A549 (cell line): ENCODE measurements at regions not wholly inside any gene's neighbourhood (a gene's known extent, or its start where the extent isn't known, plus 50 kb on each side); places are given as distances from the start of the nearest gene placed in this dataset.

Source experiments
- ATAC-seq, 2 experiments: fragments of 200-7000 bp in 1 of 2; fragments of >200 bp in 1 of 2; cut with Nextera tagmentation in 1 of 2; cut with Tn5 transposase in 1 of 2; 3 replicates each; pipeline versions ENCODE4 v1.8.0 to v1.9.1; 2018 to 2020; ENCODE audit warnings: mild to moderate bottlenecking in 1 of 2, moderate library complexity in 1 of 2
- CTCF ChIA-PET: fragments of 300-600 bp; sonication (Branson Sonifier 250); formaldehyde crosslinking; extraction: SDS; loops from one replicate; lab custom pipeline; 2021; ENCODE audit warnings: antibody characterized with exemption, inconsistent platforms; lab: Yijun Ruan, JAX
- POLR2A ChIA-PET: fragments of 350-600 bp; formaldehyde crosslinking; extraction: SDS; loops from one replicate; lab custom pipeline; 2021; ENCODE audit warnings: antibody characterized with exemption, inconsistent platforms; lab: Yijun Ruan, JAX
- DNase-seq, 2 experiments: peaks; one replicate each; pipeline versions ENCODE4 v3.0.0 to v3.0.0-alpha.2; 2011 to 2016; ENCODE audit warnings: low read depth in 1 of 2, low spot score in 1 of 2
- FAIRE-seq: peaks from 2 replicates; lab custom pipeline; 2011; peaks lifted over from hg19 to GRCh38; lab: Jason Lieb, UNC
- H3K27ac ChIP-seq, 2 experiments: fragments of >200 bp; sonication (Bioruptor Twin); formaldehyde crosslinking; 3 replicates each; pipeline ENCODE4 v1.5.1; 2016 to 2017
- H3K4me1 ChIP-seq: fragments of >200 bp; sonication (Bioruptor Twin); formaldehyde crosslinking; 3 replicates; pipeline ENCODE4 v1.6.1; 2016
- H3K4me2 ChIP-seq: fragments of >200 bp; sonication (Bioruptor Twin); formaldehyde crosslinking; 3 replicates; pipeline ENCODE4 v1.6.1; 2016
- H3K4me3 ChIP-seq: fragments of >200 bp; sonication (Bioruptor Twin); formaldehyde crosslinking; 3 replicates; pipeline ENCODE4 v1.5.1; 2016
- H3K9me3 ChIP-seq: fragments of >200 bp; sonication (Bioruptor Twin); formaldehyde crosslinking; 3 replicates; pipeline ENCODE4 v1.6.1; 2016
- CEBPB ChIP-seq, 2 experiments: fragments of >200 bp in 1 of 2; sonication (Bioruptor Twin) in 1 of 2; formaldehyde crosslinking in 1 of 2; IDR thresholded peaks; 2 replicates each; pipeline ENCODE4 v1.6.1; 2012 to 2016
- CHD4 ChIP-seq: fragments of 200-600 bp; sonication (generic); IDR thresholded peaks from 2 replicates; pipeline ENCODE4 v1.6.1; 2016; ENCODE audit warnings: antibody characterized with exemption, mild to moderate bottlenecking, borderline replicate concordance
- EHMT2 ChIP-seq: fragments of 200-600 bp; sonication (generic); IDR thresholded peaks from 2 replicates; pipeline ENCODE4 v1.6.1; 2016; ENCODE audit warnings: antibody characterized with exemption, low read depth, mild to moderate bottlenecking, moderate library complexity
- FOSB ChIP-seq: fragments of 250-450 bp; sonication (Bioruptor Pico); IDR thresholded peaks from 2 replicates; pipeline ENCODE4 v1.5.0; 2020; ENCODE audit warnings: mild to moderate bottlenecking, moderate library complexity
- FOXS1 ChIP-seq: fragments of 250-450 bp; sonication (Bioruptor Pico); IDR thresholded peaks from 2 replicates; pipeline ENCODE4 v1.5.0; 2020; ENCODE audit warnings: mild to moderate bottlenecking, moderate library complexity
- HEYL ChIP-seq: fragments of 250-450 bp; sonication (Bioruptor Pico); IDR thresholded peaks from 2 replicates; pipeline ENCODE4 v1.8.0; 2021; ENCODE audit warnings: mild to moderate bottlenecking, moderate library complexity
- JUN ChIP-seq, 2 experiments: fragments of >200 bp; sonication (Bioruptor Twin); formaldehyde crosslinking; IDR thresholded peaks; 2 replicates in 1 of 2; 3 replicates in 1 of 2; pipeline ENCODE4 v1.6.1; 2016 to 2017
- MAFK ChIP-seq: fragments of 450-650 bp; IDR thresholded peaks from 2 replicates; pipeline ENCODE4 v1.6.1; 2014; ENCODE audit not compliant: partially characterized antibody
- NFE2L2 ChIP-seq: fragments of 150-350 bp; conservative IDR thresholded peaks from 2 replicates; pipeline ENCODE4 v1.6.1; 2014; ENCODE audit warnings: low read length
- NPAS2 ChIP-seq: fragments of 250-450 bp; sonication (Bioruptor Pico); IDR thresholded peaks from 2 replicates; pipeline ENCODE4 v1.8.0; 2022; ENCODE audit warnings: mild to moderate bottlenecking, moderate library complexity, borderline replicate concordance
- POLR2A ChIP-seq: IDR thresholded peaks from 2 replicates; pipeline ENCODE4 v1.6.1; 2012; ENCODE audit warnings: mild to moderate bottlenecking, low read length
- RARB ChIP-seq: fragments of 250-450 bp; sonication (Bioruptor Pico); IDR thresholded peaks from 2 replicates; pipeline ENCODE4 v1.8.0; 2021; ENCODE audit warnings: mild to moderate bottlenecking, moderate library complexity
- RCOR1 ChIP-seq: fragments of 150-350 bp; IDR thresholded peaks from 2 replicates; pipeline ENCODE4 v1.6.1; 2014; ENCODE audit warnings: antibody characterized with exemption, low read length, low read depth
- ZFP36 ChIP-seq: fragments of 450-650 bp; IDR thresholded peaks from 2 replicates; pipeline ENCODE4 v1.6.1; 2014; ENCODE audit warnings: borderline replicate concordance; ENCODE audit not compliant: partially characterized antibody
- WGBS: methylation state at CpG from one replicate; pipeline ENCODE4 v1.1.6; 2017; ENCODE audit errors: missing lambda C conversion rate; 5-methylcytosine and 5-hydroxymethylcytosine counted together
- TF ChIP-seq, protein P1 (sequence below): fragments of 250-450 bp; sonication (Bioruptor Pico); IDR thresholded peaks from 2 replicates; pipeline ENCODE4 v1.5.0; 2021; ENCODE audit warnings: mild to moderate bottlenecking, moderate library complexity, borderline replicate concordance
- TF ChIP-seq, protein P2 (sequence below): fragments of >200 bp; sonication (Bioruptor Twin); formaldehyde crosslinking; IDR thresholded peaks from 3 replicates; pipeline ENCODE4 v1.5.1; 2016
- TF ChIP-seq, protein P3 (sequence below): fragments of 200-600 bp; sonication (generic); IDR thresholded peaks from 2 replicates; pipeline ENCODE4 v1.6.1; 2016; ENCODE audit warnings: antibody characterized with exemption, mild to moderate bottlenecking, moderate library complexity
- TF ChIP-seq, protein P4 (sequence below): fragments of 450-650 bp; IDR thresholded peaks from 2 replicates; pipeline ENCODE4 v1.6.1; 2014; ENCODE audit warnings: antibody characterized with exemption

DNA sequence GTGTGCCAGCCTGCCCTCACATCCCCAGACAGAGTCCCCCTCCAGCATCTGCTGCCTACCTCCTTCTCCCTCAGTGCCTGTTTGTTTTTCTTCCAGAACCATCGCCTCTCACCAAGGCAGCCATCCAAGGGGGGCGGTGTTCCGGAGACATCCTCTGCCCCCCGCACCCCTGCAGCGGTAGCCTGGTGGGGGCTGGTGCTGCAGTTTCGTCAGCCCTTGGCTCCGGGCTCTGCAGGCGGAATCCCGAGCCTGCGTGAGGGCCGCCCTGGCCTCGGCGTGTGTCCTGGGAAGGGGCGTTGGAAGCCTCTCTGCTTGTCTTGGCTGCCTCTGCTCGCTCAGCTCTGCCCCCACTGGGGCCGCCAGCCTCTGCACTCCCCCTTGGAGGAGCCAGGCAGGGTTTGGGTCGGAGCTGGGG, 126.0 kb upstream of the CIBAR2 start:
- TF ChIP-seq FOXS1 (CRISPR knock-in tag) (no peak), NPAS2 (no peak), HEYL (no peak), NFE2L2 (no peak)
- Histone ChIP-seq H3K9me3 (no peaks in the 10 kb centered on the region), H3K4me2 (no peak overlapping the region), H3K4me3 (no peak overlapping the region), H3K27ac (no peak overlapping the region), H3K4me1 (peaks cover 15% of the 10 kb centered on the region; the same call in 2 of the 3 replicates)
- peak in 1 of 2 experiments; percentile 38; a peak in 3 of 6 replicates for ATAC-seq
- no peak for DNase-seq
- CTCF ChIA-PET, result interaction anchor here (0.6 to 13.2 kb wide), 7 partner anchors 11 to 241 kb away, joined by 3 to 155 read pairs (median 7); no protein-coding TSS in a partner anchor
- 65% methylated on average over 7 of the region's 17 CpGs for WGBS
- no peak for FAIRE-seq
- POLR2A ChIA-PET, result no interaction called here

DNA sequence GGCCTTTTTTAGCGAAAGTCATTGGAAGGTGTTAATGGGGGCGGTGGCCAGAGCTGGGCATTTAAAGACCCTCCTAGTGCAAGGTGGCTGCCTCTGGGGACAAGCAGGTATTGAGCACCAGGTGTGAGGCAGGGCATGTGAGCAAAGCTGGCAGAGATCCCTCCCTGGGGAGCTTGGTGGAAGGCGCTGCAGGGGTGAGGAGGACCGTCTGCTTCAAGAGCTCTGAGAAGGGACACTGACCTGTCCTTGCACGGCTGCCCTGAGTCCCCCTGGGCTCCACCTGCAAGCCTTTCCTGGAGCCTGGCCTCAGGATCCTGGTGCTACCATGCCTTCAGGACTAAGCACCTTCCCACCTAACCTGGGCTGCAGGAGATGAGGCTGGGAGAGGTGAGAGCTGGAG, 127.0 kb upstream of the CIBAR2 start:
- CTCF ChIA-PET, result interaction anchor here (2.1 to 13.2 kb wide), 3 partner anchors 10 to 124 kb away, joined by 7 to 155 read pairs (median 15); no protein-coding TSS in a partner anchor
- Histone ChIP-seq H3K4me2 (no peak overlapping the region), H3K9me3 (no peaks in the 10 kb centered on the region), H3K4me3 (no peak overlapping the region), H3K4me1 (peaks cover 15% of the 10 kb centered on the region; the same call in 2 of the 3 replicates), H3K27ac (no peak overlapping the region)
- no peak for TF ChIP-seq CHD4
- no peak for TF ChIP-seq EHMT2
- TF ChIP-seq, protein P1, sequence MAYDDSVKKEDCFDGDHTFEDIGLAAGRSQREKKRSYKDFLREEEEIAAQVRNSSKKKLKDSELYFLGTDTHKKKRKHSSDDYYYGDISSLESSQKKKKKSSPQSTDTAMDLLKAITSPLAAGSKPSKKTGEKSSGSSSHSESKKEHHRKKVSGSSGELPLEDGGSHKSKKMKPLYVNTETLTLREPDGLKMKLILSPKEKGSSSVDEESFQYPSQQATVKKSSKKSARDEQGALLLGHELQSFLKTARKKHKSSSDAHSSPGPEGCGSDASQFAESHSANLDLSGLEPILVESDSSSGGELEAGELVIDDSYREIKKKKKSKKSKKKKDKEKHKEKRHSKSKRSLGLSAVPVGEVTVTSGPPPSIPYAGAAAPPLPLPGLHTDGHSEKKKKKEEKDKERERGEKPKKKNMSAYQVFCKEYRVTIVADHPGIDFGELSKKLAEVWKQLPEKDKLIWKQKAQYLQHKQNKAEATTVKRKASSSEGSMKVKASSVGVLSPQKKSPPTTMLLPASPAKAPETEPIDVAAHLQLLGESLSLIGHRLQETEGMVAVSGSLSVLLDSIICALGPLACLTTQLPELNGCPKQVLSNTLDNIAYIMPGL, result no peak
- TF ChIP-seq CEBPB (IDR thresholded peaks at IDR 0.05), result no peak
- TF ChIP-seq, protein P2, sequence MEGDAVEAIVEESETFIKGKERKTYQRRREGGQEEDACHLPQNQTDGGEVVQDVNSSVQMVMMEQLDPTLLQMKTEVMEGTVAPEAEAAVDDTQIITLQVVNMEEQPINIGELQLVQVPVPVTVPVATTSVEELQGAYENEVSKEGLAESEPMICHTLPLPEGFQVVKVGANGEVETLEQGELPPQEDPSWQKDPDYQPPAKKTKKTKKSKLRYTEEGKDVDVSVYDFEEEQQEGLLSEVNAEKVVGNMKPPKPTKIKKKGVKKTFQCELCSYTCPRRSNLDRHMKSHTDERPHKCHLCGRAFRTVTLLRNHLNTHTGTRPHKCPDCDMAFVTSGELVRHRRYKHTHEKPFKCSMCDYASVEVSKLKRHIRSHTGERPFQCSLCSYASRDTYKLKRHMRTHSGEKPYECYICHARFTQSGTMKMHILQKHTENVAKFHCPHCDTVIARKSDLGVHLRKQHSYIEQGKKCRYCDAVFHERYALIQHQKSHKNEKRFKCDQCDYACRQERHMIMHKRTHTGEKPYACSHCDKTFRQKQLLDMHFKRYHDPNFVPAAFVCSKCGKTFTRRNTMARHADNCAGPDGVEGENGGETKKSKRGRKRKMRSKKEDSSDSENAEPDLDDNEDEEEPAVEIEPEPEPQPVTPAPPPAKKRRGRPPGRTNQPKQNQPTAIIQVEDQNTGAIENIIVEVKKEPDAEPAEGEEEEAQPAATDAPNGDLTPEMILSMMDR, result no peak
- no peak for TF ChIP-seq FOSB (CRISPR knock-in tag)
- TF ChIP-seq, protein P3, sequence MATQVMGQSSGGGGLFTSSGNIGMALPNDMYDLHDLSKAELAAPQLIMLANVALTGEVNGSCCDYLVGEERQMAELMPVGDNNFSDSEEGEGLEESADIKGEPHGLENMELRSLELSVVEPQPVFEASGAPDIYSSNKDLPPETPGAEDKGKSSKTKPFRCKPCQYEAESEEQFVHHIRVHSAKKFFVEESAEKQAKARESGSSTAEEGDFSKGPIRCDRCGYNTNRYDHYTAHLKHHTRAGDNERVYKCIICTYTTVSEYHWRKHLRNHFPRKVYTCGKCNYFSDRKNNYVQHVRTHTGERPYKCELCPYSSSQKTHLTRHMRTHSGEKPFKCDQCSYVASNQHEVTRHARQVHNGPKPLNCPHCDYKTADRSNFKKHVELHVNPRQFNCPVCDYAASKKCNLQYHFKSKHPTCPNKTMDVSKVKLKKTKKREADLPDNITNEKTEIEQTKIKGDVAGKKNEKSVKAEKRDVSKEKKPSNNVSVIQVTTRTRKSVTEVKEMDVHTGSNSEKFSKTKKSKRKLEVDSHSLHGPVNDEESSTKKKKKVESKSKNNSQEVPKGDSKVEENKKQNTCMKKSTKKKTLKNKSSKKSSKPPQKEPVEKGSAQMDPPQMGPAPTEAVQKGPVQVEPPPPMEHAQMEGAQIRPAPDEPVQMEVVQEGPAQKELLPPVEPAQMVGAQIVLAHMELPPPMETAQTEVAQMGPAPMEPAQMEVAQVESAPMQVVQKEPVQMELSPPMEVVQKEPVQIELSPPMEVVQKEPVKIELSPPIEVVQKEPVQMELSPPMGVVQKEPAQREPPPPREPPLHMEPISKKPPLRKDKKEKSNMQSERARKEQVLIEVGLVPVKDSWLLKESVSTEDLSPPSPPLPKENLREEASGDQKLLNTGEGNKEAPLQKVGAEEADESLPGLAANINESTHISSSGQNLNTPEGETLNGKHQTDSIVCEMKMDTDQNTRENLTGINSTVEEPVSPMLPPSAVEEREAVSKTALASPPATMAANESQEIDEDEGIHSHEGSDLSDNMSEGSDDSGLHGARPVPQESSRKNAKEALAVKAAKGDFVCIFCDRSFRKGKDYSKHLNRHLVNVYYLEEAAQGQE, result no peak
- no peak for TF ChIP-seq POLR2A
- TF ChIP-seq JUN (IDR thresholded peaks at IDR 0.05), result no peak
- TF ChIP-seq RCOR1, result no peak
- no peak for TF ChIP-seq RARB
- TF ChIP-seq ZFP36, result no peak
- TF ChIP-seq, protein P4, sequence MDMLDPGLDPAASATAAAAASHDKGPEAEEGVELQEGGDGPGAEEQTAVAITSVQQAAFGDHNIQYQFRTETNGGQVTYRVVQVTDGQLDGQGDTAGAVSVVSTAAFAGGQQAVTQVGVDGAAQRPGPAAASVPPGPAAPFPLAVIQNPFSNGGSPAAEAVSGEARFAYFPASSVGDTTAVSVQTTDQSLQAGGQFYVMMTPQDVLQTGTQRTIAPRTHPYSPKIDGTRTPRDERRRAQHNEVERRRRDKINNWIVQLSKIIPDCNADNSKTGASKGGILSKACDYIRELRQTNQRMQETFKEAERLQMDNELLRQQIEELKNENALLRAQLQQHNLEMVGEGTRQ, result no peak
- TF ChIP-seq MAFK, result no peak
- 77% methylated on average over 5 of the region's 5 CpGs for WGBS
- FAIRE-seq (no peak), ATAC-seq (no peak), DNase-seq (no peak)
- POLR2A ChIA-PET, result no interaction called here
